ENCODE measurements at regions not wholly inside any gene's neighbourhood (a gene's known extent, or its start where the extent isn't known, plus 50 kb on each side); places are given as distances from the start of the nearest gene placed in this dataset.

DNA sequence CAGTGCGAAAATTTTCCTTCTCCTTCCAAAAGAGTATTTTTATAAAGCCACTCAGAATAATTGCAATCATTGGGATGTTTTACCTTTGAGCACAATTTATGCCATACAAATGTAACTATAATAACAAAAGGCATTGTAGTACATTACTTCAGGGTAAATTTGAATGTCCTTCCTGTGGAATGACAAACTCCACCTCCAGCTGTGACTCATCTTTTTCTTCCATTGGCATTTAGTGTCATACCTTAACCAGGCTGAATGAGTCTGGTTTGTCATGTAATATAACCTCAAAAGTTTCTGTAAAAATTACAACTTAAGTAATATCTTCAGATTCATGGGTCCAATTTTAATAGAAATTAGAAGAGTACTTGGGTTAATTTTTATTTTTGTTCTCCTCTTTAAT lies 93.3 kb downstream of the TMEM47 start:
- TF ChIP-seq SMC3 (IDR thresholded peaks at IDR 0.05; ENCODE audit: low read depth, low read length) (no peak), CTCF (conservative IDR thresholded peaks at IDR 0.05; ENCODE audit: low read depth, low read length) (no peak), POLR2A (IDR thresholded peaks at IDR 0.05; ENCODE audit: low read depth, low read length) (no peak)
- TF ChIP-seq, protein P1, sequence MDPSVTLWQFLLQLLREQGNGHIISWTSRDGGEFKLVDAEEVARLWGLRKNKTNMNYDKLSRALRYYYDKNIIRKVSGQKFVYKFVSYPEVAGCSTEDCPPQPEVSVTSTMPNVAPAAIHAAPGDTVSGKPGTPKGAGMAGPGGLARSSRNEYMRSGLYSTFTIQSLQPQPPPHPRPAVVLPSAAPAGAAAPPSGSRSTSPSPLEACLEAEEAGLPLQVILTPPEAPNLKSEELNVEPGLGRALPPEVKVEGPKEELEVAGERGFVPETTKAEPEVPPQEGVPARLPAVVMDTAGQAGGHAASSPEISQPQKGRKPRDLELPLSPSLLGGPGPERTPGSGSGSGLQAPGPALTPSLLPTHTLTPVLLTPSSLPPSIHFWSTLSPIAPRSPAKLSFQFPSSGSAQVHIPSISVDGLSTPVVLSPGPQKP (IDR thresholded peaks at IDR 0.05; ENCODE audit: borderline replicate concordance, low read depth, low read length), result no peak

All from IMR-90 (cell line).